Stimulated activated memory B cell treated with anti-CD40 and anti-IgM and Interleukin-4, amounts not matched to agents 10 μg/mL and 1 μg/mL and 100 μg/mL, for 72 hours (primary cell): ENCODE measurements at regions not wholly inside any gene's neighbourhood (a gene's known extent, or its start where the extent isn't known, plus 50 kb on each side); places are given as distances from the start of the nearest gene placed in this dataset.
"Not testable (repeated sequence)": the region's sequence is repeated elsewhere in the genome, so short reads cannot be mapped to it uniquely, and the experiment has no call there.

Source experiments
- ATAC-seq: fragments of 150-1000 bp; cut with Tn5 transposase; 2 replicates; pipeline ENCODE4 v1.10.0; 2021
- H3K27ac Mint-ChIP-seq: one replicate; pipeline ENCODE4 v1.8.0; 2022; ENCODE audit warnings: mild to moderate bottlenecking, mixed read lengths
- H3K27me3 Mint-ChIP-seq: one replicate; pipeline ENCODE4 v1.8.0; 2022; ENCODE audit warnings: mixed read lengths
- H3K36me3 Mint-ChIP-seq: one replicate; pipeline ENCODE4 v1.8.0; 2022; ENCODE audit warnings: mixed read lengths
- H3K4me1 Mint-ChIP-seq: one replicate; pipeline ENCODE4 v1.8.0; 2022; ENCODE audit warnings: mixed read lengths
- H3K4me3 Mint-ChIP-seq: one replicate; pipeline ENCODE4 v1.8.0; 2022; ENCODE audit warnings: mild to moderate bottlenecking, moderate library complexity, mixed read lengths
- H3K9me3 Mint-ChIP-seq: one replicate; pipeline ENCODE4 v1.8.0; 2022; ENCODE audit warnings: mixed read lengths

- ATAC-seq, result no peak
- Mint-ChIP-seq H3K4me1 (no peaks in the 10 kb centered on the region), H3K9me3 (peaks cover 3% of the 10 kb centered on the region), H3K27me3 (no peaks in the 10 kb centered on the region), H3K36me3 (no peaks in the 10 kb centered on the region), H3K27ac (no peak overlapping the region), H3K4me3 (no peak overlapping the region)
Measured at GRCh38 chrX:5733501-5733900, 495.2 kb downstream of the NLGN4X start.

GRCh38 chrX:5730556-5730955 is 498.1 kb downstream of the NLGN4X start:
- no peak overlapping the region for H3K4me3 Mint-ChIP-seq

GRCh38 chrX:5726224-5726623 is 502.4 kb downstream of the NLGN4X start:
- H3K4me1 Mint-ChIP-seq, result peaks cover 7% of the 10 kb centered on the region
- no peaks in the 10 kb centered on the region for H3K36me3 Mint-ChIP-seq
- H3K4me3 Mint-ChIP-seq, result no peak overlapping the region
- H3K27me3 Mint-ChIP-seq, result no peaks in the 10 kb centered on the region
- H3K27ac Mint-ChIP-seq, result no peak overlapping the region
- peak; percentile 64 for ATAC-seq
- no peaks in the 10 kb centered on the region for H3K9me3 Mint-ChIP-seq

More at GRCh38 chrX:5730556-5730955, 498.1 kb downstream of the NLGN4X start:
- H3K27ac Mint-ChIP-seq, result no peak overlapping the region
- no peaks in the 10 kb centered on the region for H3K36me3 Mint-ChIP-seq
- no peak for ATAC-seq
- no peaks in the 10 kb centered on the region for H3K27me3 Mint-ChIP-seq
- peaks cover 7% of the 10 kb centered on the region for H3K4me1 Mint-ChIP-seq
- peaks cover 3% of the 10 kb centered on the region for H3K9me3 Mint-ChIP-seq

GRCh38 chrX:5724123-5724522 is 504.5 kb downstream of the NLGN4X start:
- Mint-ChIP-seq H3K4me3 (no peak overlapping the region), H3K4me1 (peaks cover 7% of the 10 kb centered on the region), H3K27ac (no peak overlapping the region), H3K36me3 (no peaks in the 10 kb centered on the region), H3K27me3 (no peaks in the 10 kb centered on the region), H3K9me3 (no peaks in the 10 kb centered on the region)
- ATAC-seq, result no peak

GRCh38 chrX:5718651-5719050 is 510.0 kb downstream of the NLGN4X start:
- H3K36me3 Mint-ChIP-seq, result no peaks in the 10 kb centered on the region
- no peaks in the 10 kb centered on the region for H3K9me3 Mint-ChIP-seq
- no peak overlapping the region for H3K27ac Mint-ChIP-seq
- no peak overlapping the region for H3K4me3 Mint-ChIP-seq
- ATAC-seq, result no peak
- no peaks in the 10 kb centered on the region for H3K4me1 Mint-ChIP-seq
- no peaks in the 10 kb centered on the region for H3K27me3 Mint-ChIP-seq

- H3K4me1 Mint-ChIP-seq, result no peaks in the 10 kb centered on the region
- H3K27ac Mint-ChIP-seq, result no peak overlapping the region
- H3K36me3 Mint-ChIP-seq, result no peaks in the 10 kb centered on the region
- H3K9me3 Mint-ChIP-seq, result no peaks in the 10 kb centered on the region
- no peak overlapping the region for H3K4me3 Mint-ChIP-seq
- H3K27me3 Mint-ChIP-seq, result no peaks in the 10 kb centered on the region
- ATAC-seq, result no peak
Measured at GRCh38 chrX:5716666-5717065, 512.0 kb downstream of the NLGN4X start.

- no peaks in the 10 kb centered on the region for H3K27me3 Mint-ChIP-seq
- ATAC-seq, result no peak
- H3K36me3 Mint-ChIP-seq, result no peaks in the 10 kb centered on the region
- no peaks in the 10 kb centered on the region for H3K4me1 Mint-ChIP-seq
- H3K27ac Mint-ChIP-seq, result no peak overlapping the region
- no peaks in the 10 kb centered on the region for H3K9me3 Mint-ChIP-seq
- H3K4me3 Mint-ChIP-seq, result no peak overlapping the region
Measured at GRCh38 chrX:5708251-5708650, 520.4 kb downstream of the NLGN4X start.

GRCh38 chrX:5702890-5703289 is 525.8 kb downstream of the NLGN4X start:
- no peaks in the 10 kb centered on the region for H3K9me3 Mint-ChIP-seq
- ATAC-seq, result no peak
- no peaks in the 10 kb centered on the region for H3K27me3 Mint-ChIP-seq

GRCh38 chrX:5695971-5696370 is 532.7 kb downstream of the NLGN4X start:
- no peak for ATAC-seq
- Mint-ChIP-seq H3K4me1 (no peaks in the 10 kb centered on the region), H3K4me3 (no peak overlapping the region)

More at GRCh38 chrX:5702890-5703289, 525.8 kb downstream of the NLGN4X start:
- Mint-ChIP-seq H3K4me1 (no peaks in the 10 kb centered on the region), H3K27ac (no peak overlapping the region), H3K36me3 (no peaks in the 10 kb centered on the region), H3K4me3 (no peak overlapping the region)

GRCh38 chrX:5683996-5684395 is 544.7 kb downstream of the NLGN4X start:
- H3K4me1 Mint-ChIP-seq, result no peaks in the 10 kb centered on the region
- H3K9me3 Mint-ChIP-seq, result peaks cover 9% of the 10 kb centered on the region
- no peak overlapping the region for H3K4me3 Mint-ChIP-seq
- no peak overlapping the region for H3K27ac Mint-ChIP-seq
- no peaks in the 10 kb centered on the region for H3K36me3 Mint-ChIP-seq
- no peak for ATAC-seq
- H3K27me3 Mint-ChIP-seq, result no peaks in the 10 kb centered on the region

More at GRCh38 chrX:5695971-5696370, 532.7 kb downstream of the NLGN4X start:
- no peaks in the 10 kb centered on the region for H3K9me3 Mint-ChIP-seq
- no peak overlapping the region for H3K27ac Mint-ChIP-seq
- H3K36me3 Mint-ChIP-seq, result no peaks in the 10 kb centered on the region
- H3K27me3 Mint-ChIP-seq, result no peaks in the 10 kb centered on the region

GRCh38 chrX:5681159-5681558 is 547.5 kb downstream of the NLGN4X start:
- Mint-ChIP-seq H3K27me3 (no peaks in the 10 kb centered on the region), H3K4me3 (no peak overlapping the region), H3K9me3 (peaks cover 9% of the 10 kb centered on the region), H3K36me3 (no peaks in the 10 kb centered on the region), H3K27ac (no peak overlapping the region), H3K4me1 (no peaks in the 10 kb centered on the region)
- no peak for ATAC-seq

- H3K27ac Mint-ChIP-seq, result no peak overlapping the region
- peaks cover 8% of the 10 kb centered on the region for H3K27me3 Mint-ChIP-seq
- no peaks in the 10 kb centered on the region for H3K4me1 Mint-ChIP-seq
Measured at GRCh38 chrX:5674036-5674435, 554.6 kb downstream of the NLGN4X start.

GRCh38 chrX:5672099-5672498 is 556.6 kb downstream of the NLGN4X start:
- Mint-ChIP-seq H3K27me3 (peaks cover 8% of the 10 kb centered on the region), H3K36me3 (no peaks in the 10 kb centered on the region), H3K4me1 (no peaks in the 10 kb centered on the region), H3K9me3 (no peaks in the 10 kb centered on the region), H3K27ac (no peak overlapping the region), H3K4me3 (no peak overlapping the region)
- no peak for ATAC-seq

More at GRCh38 chrX:5674036-5674435, 554.6 kb downstream of the NLGN4X start:
- H3K9me3 Mint-ChIP-seq, result no peaks in the 10 kb centered on the region
- no peaks in the 10 kb centered on the region for H3K36me3 Mint-ChIP-seq
- no peak for ATAC-seq
- H3K4me3 Mint-ChIP-seq, result no peak overlapping the region

- not testable (repeated sequence) for H3K27ac Mint-ChIP-seq
Measured at GRCh38 chrX:5666689-5667088, 562.0 kb downstream of the NLGN4X start.

GRCh38 chrX:5656544-5656943 is 572.1 kb downstream of the NLGN4X start:
- H3K4me3 Mint-ChIP-seq, result no peak overlapping the region
- peaks cover 11% of the 10 kb centered on the region for H3K36me3 Mint-ChIP-seq
- H3K4me1 Mint-ChIP-seq, result peaks cover 11% of the 10 kb centered on the region
- peaks cover 4% of the 10 kb centered on the region for H3K9me3 Mint-ChIP-seq
- H3K27me3 Mint-ChIP-seq, result no peaks in the 10 kb centered on the region
- ATAC-seq, result no peak
- no peak overlapping the region for H3K27ac Mint-ChIP-seq

More at GRCh38 chrX:5666689-5667088, 562.0 kb downstream of the NLGN4X start:
- not testable (repeated sequence) for H3K4me1 Mint-ChIP-seq, ATAC-seq, H3K4me3 Mint-ChIP-seq, H3K27me3 Mint-ChIP-seq, H3K36me3 Mint-ChIP-seq, H3K9me3 Mint-ChIP-seq

GRCh38 chrX:5650904-5651303 is 577.8 kb downstream of the NLGN4X start:
- Mint-ChIP-seq H3K9me3 (peaks cover 9% of the 10 kb centered on the region), H3K4me1 (peaks cover 25% of the 10 kb centered on the region), H3K27me3 (no peaks in the 10 kb centered on the region), H3K36me3 (peaks cover 14% of the 10 kb centered on the region), H3K27ac (no peak overlapping the region), H3K4me3 (no peak overlapping the region)
- ATAC-seq, result no peak
